ENCODE measurements at regions not wholly inside any gene's neighbourhood (a gene's known extent, or its start where the extent isn't known, plus 50 kb on each side); places are given as distances from the start of the nearest gene placed in this dataset.

GRCh38 chr10:2494399-2494798 lies 572.9 kb upstream of the PFKP start:
- DNase-seq = no peak

DNA sequence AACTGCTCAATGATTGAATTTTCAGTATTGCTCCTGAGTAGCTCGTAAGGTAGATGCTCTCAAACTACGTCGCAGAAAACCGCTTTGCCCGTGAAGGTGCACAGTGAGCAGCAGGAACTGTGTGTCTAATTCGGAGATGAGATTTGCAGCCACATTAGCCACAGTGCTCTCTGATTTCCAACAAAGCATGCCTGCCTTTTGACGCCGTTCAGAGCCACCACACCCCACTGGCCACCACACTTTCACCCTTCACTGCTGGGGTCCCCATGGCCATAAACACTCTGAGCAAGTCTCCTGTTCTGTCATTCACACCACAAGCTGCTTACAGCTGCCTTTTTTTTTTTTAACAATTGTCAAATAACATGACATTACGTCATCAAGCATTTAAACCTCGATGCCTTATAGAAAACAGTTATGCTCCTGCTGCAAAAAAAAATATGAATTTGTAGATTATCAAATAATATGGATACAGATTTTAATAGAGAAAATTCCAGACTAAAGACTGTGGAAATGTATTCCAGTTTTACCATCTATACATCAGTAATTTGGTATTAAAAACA lies 578.8 kb upstream of the PFKP start:
- DNase-seq = no peak

- no peak for DNase-seq
Observed at GRCh38 chr10:2487921-2488320, 579.4 kb upstream of the PFKP start.

DNA sequence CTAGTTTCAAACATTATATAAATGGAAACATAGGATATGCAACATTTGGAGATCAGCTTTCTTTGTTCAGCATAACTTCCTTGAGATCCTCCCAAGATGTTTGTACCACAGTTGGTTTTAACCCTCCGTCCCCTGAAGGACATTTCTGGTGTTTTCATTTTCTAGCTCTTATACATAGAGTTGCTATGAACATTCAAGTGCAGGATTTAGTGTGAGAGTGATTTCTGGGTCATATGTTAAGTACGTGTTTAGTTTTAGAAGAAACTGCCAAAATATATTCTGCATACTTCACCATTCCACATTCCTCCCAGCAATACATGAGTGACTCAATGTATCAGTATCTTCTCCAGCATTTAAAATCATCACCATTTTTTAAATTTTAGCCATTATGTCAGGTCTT lies 588.7 kb upstream of the PFKP start:
- DNase-seq = no peak

- no peak for DNase-seq
Observed at GRCh38 chr10:2476812-2477553, 590.4 kb upstream of the PFKP start.

GRCh38 chr10:2476218-2476811 lies 591.0 kb upstream of the PFKP start:
- no peak for DNase-seq

DNA sequence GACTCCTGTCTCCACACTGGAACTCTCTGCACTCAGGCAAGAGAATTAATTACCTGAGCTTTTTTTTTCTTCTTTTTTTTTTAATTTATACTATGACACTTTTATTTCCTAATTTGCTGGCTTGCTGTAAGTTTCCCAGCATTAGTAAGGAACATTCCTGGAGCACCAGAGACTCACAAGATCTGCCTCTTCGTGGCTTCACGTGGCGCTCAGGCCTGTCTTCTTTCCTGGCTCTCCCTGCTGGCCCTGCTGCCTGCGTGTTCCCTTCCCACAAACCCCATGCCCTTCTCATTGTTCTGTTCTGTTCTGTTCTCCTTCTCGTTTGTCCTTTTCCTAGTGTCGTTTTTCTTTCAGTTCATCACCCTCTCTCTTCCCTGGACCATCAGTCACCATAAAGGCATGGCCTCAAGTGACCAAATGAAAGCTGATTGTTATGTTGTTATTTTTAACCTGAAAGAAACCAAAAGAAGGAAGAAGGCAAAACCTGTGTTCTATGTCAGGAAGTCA lies 591.6 kb upstream of the PFKP start:
- DNase-seq = no peak

DNA sequence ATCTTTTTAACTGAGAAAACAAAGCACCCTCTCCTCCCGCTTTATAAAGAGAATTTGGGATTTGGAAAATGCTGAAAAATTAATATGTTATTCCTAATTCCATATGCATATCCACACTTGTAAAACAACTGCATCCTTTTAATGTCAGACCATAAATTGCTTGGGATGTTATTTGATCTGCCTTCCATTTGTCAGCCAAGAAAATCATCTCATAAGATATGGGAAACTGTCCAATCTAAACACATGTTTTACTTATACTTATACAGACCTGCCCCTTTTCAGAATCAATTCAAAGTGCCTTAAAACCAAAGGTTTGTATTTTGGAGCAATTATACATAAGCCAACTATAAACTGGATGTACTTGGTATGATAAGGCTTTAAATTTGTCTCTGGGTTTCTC lies 595.5 kb upstream of the PFKP start:
- DNase-seq = no peak

DNA sequence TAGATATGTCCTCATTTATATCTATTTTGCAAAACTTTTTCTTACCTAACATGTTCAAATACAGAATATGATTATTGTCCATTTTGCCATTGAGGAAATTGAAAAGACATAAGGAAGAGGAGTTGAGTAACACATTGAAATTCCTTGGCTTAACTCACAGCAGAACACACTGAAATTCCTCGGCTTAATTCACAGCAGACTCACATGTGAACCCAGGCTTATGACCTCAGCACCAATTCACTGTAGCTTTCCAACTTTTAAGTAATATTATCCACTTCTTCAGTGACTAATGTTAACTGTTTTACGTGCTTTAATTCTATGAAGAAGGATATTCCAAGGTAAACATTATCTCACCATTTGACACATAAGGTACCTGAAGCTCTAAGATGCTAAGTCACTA lies 597.5 kb upstream of the PFKP start:
- no peak for DNase-seq

- DNase-seq = no peak
Observed at GRCh38 chr10:2464483-2464882, 602.9 kb upstream of the PFKP start.

DNA sequence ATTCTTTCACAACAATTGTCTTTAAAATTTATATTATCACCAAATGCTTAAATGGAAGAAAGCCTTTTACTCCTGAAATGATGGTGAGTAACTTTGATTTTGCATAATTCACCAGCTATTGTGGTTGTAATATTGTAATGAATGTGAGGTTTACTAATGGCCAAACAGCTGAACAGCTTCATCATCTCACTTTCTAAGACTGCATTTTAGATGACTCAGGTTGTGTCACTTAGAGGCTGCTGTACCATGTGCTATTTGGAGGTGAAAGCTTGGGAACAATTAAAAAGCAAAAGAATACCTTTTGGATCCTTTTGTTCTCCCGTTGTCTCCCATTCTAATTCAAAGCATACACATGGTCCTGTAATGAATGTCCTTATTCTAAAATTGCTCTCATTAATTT lies 604.0 kb upstream of the PFKP start:
- DNase-seq = no peak

GRCh38 chr10:2462581-2462980 lies 604.8 kb upstream of the PFKP start:
- DNase-seq = no peak

DNA sequence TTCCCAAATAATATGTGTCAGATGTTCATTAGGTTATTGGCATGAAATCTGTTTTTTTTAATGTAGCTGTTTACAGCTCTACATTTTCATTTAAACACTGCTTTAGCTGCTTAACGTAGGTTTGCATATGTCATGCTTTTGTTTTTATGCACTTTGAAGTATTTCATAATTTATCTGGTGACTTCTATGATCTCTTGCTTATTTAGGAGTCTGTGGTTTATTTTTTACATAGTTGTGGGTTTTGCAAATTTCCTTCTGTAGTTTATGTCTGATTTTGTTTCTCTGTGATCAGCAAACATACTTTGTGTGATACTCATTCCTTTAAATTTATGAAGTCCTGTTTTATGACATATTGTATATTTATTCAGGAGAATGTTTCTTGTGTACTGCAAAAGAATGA lies 606.5 kb upstream of the PFKP start:
- no peak for DNase-seq

GRCh38 chr10:2459713-2460112 lies 607.6 kb upstream of the PFKP start:
- no peak for DNase-seq

DNA sequence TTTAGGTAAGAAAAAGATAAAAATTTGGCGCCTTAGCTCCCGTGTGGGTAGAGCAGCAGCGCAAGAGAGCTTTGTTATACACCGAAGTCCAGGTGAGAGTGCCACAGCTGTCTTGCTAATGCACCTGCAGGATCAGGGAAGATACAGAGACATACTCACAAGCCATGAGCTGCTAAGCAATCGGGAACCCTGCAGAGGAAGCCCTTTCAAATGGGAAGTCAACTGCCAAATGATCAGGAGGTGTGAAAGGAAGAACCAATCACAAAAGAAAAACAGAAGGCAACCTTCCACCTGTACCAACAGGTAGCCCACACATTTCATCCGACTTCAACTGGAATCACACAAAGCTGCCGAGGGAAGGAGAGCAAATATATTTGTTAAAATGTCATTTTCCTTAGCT lies 610.5 kb upstream of the PFKP start:
- DNase-seq = no peak

- no peak for DNase-seq
Observed at GRCh38 chr10:2445370-2445769, 622.0 kb upstream of the PFKP start.

- no peak for DNase-seq
Observed at GRCh38 chr10:2439983-2440382, 627.4 kb upstream of the PFKP start.

GRCh38 chr10:2439000-2439399 lies 628.3 kb upstream of the PFKP start:
- DNase-seq = no peak

DNA sequence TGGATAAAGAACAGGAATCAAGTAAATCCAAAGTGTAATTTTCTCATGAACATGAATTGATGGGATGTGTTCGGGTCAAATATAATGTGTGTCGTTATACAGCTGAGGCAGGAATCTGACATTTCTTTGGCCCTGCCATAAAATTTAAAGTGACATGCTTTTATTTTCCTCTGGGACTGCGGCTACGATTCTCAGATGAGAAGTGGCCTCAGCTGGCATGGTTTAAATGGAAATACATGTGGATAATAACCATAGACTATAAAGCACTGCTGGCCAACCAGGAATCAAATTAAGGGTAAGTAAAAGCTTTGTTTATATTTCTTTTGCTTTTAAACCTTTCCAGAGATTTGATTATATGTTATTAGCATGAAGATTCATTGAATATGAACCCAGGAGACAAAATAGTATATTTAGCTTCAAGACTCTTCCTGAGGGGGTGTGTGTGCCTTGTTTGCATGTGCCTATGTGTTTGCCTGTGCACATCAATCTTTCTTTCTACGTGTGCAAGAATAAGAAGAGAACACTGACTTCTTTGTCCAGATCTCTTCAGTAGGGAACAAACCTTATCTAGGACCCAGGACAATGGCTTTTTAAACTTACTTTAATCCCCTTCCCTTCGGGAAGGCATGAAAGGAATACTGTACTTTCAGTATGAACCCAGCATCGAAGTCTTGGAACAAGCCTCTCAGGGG lies 629.0 kb upstream of the PFKP start:
- DNase-seq = no peak

- DNase-seq = no peak
Observed at GRCh38 chr10:2436933-2437332, 630.4 kb upstream of the PFKP start.

DNA sequence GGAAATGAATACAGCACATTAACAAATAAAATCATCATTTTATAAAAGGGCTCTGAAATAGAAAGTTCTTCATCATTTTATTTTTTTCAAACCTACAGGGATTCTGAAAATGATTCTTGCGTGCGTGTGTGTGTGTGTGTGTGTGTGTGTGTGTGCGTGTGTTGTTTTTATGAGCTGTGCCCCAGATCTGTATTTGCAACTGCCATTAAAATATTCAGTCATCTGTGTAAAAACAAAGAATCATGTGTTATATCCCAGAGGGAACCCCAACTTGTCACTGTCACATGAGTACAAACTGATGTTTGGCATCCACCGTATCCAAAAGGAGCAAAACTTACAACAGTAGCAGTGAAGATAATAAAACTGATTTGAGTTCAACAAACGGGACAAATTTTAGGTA lies 635.4 kb upstream of the PFKP start:
- DNase-seq = no peak

GRCh38 chr10:2427412-2427811 lies 639.9 kb upstream of the PFKP start:
- DNase-seq = no peak

DNA sequence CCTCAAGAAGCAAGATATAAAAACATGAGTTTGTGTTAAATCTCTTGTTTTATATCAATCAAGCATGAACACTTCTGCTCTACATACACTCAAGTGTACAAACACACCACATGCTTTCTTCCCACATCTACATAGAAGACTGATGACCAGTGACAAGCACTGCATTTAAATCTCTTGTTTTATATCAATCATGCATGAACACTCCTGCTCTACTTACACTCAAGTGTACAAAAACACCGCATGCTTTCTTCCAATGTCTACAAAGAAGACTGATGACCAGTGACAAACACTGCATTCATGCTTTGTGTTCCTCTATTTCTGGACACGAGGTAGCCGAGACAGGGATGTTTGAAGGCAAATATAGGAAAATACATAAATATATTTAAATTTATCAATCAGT lies 642.0 kb upstream of the PFKP start:
- peak; percentile 14 to 45 for DNase-seq

- no peak for DNase-seq
Observed at GRCh38 chr10:2414562-2414961, 652.8 kb upstream of the PFKP start.
